CD4-positive, alpha-beta T cell treated with Interferon gamma for 1 hour (primary cell): ENCODE measurements at regions not wholly inside any gene's neighbourhood (a gene's known extent, or its start where the extent isn't known, plus 50 kb on each side); places are given as distances from the start of the nearest gene placed in this dataset.

Experiments
- DNase-seq: peaks from one replicate; pipeline ENCODE4 v3.0.0-alpha.2; 2020

- no peak for DNase-seq
Observed at GRCh38 chr6:169165561-169166300, 87.9 kb downstream of the THBS2 start.

- no peak for DNase-seq
Observed at GRCh38 chr6:169164986-169165385, 88.7 kb downstream of the THBS2 start.

GRCh38 chr6:169164451-169164850 lies 89.2 kb downstream of the THBS2 start:
- no peak for DNase-seq

DNA sequence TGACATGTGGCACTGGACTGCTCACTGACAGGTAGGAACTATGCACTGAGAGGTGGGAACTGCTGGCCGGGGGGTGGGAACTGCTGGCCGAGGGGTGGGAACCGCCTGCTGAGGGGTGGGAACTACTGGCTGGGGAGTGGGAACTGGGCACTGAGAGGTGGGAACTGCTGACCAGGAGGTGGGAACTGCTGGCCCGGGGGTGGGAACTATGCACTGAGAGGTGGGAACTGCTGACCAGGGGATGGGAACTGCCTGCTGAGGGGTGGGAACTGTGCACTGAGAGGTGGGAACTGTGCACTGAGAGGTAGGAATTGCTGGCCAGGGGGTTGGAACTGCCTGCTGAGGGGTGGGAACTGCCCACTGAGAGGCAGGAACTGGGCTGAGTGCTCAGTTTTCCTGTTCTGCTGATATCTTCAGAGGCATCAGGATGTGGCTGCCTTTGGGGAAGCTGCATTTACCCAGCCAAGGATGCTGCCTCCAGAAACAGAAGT lies 90.2 kb downstream of the THBS2 start:
- no peak for DNase-seq

- no peak for DNase-seq
Observed at GRCh38 chr6:169162752-169163407, 90.8 kb downstream of the THBS2 start.

DNA sequence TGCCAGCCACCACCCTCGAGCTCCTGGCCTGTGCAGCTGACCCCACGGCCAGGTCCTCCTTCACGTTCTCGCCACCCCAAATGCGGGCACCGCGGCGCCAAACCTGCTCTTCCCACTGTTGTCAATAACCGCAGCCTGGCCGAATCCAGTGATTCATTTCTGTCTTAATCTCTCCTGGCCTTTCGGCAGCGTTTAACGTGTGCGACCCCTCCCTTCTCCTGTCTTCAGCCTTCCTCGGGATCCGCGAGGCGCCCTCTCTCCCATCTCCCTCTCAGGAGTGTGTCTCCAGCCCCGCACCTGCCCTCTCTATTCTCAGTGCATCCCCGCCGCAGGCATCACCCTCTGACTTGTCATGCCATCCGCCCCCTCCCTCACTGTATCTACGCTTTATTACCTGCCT lies 91.4 kb downstream of the THBS2 start:
- no peak for DNase-seq

DNA sequence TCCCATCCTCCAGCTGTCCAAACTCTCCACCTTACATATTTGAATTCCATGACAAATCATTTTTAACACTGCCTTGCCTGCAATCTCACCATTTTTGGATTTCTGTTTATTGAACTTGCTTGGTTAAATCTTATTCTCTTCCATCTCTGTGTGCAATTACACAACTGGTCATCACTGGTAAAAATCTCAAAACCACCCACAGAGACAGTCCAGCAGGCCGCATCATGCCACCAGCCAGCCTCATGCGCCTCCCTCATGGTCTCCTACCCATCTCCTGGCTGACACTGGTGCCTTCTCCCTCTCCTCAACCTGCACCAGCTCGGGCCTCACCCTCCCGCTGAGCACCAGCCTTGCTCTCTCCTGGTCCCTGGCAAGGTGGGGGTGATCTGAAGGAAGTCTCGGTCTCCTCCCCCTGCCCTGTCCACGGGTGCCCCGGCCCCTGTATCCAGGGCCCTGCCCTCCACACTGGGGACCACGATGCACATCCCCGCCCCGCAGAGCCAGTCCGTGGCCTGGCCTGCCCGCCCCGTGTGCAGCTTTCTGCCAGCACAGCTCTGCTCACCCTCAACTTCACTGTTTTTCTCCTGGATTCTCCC lies 92.0 kb downstream of the THBS2 start:
- no peak for DNase-seq

DNA sequence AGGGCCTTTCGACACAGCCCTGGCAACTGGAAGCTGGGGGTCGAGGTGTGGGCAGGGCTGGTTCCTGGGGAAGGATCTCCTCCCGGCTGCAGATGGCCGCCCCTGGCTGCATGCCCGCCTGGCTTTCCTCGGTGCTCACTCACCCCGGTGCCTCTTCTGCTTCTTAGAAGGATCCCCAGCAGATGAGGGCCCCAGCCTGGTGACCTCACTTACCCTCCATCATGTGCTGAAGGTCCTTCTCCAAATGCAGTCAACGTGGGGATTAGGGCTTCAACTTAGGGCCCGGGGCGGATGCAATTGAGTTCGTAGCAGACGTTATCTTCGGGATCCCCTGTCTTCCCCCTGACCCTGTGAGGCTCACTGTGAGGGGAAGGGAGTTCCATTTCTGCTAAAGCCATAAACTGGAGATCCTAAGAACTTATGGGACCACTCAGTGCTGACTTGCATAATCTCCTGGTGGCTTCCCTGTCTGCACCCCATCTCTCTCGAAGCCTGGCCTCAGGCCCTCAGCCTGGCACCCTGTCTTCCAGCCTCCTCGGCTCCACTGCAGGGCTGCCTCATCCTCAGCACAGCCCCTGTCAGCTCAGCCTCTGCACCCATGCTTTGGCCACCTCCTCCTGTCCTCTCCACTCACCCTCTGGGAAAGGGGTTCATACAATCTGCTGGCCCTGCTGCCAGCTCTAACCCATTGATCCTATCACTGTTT lies 92.6 kb downstream of the THBS2 start:
- no peak for DNase-seq

- no peak for DNase-seq
Observed at GRCh38 chr6:169160091-169160854, 93.4 kb downstream of the THBS2 start.

DNA sequence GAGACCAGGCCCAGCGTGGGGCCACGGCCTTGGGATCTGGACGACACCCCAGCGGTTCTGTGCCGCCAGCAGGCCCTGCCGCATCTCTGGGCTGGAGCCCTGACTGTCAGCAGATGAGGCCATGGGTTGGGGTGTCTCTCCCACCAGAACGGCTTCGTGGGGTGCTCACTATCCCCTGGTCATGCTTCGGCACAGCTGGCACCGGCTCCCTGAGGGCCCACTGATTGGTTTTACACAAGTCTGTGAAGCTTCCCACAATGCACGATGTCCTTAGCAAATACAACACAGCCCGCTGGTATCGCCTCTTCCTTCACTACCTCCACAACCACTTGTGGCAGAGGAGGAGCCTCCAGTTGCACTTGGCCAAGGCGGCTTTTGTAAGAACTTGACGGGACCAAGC lies 94.3 kb downstream of the THBS2 start:
- DNase-seq: no peak

- DNase-seq: no peak
Observed at GRCh38 chr6:169158691-169159090, 95.0 kb downstream of the THBS2 start.

DNA sequence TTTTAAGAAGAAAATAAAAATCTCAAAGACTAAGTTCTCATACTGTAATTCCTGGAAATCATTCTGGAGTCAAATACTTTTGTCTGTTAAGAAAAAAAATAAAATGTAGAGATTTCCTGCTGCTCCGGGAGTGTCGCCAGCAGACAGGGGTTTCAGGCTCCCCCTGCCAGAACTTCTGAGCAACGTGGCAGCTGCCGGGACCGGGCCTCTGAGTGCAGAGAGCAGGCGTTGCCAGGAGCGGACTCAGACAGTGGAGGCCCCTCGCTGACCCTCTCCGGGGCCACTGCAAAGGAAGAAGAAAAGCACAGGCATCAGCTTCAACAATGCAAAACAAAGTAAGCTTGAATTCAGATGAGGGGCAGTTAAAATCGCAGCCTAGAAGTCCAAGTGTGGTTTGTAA lies 95.5 kb downstream of the THBS2 start:
- DNase-seq: no peak

- DNase-seq: no peak
Observed at GRCh38 chr6:169157197-169158148, 96.2 kb downstream of the THBS2 start.

DNA sequence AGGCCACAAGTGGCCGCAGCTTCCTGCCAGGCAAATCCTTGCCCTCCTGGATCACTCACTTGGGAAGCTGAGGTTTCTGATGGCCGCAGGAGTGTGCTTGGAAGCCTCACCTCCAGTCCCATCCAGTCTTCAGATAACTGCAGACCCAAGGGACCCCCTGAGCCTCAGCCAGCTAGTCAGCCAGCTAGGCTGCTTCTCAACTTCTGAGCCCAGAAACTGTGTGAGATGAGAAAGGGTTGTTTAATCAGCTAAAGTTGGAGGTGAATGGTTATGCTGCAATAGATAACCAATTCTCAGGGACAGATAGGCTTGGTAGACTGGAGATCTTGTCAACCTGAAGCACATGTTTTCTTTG lies 96.9 kb downstream of the THBS2 start:
- no peak for DNase-seq

DNA sequence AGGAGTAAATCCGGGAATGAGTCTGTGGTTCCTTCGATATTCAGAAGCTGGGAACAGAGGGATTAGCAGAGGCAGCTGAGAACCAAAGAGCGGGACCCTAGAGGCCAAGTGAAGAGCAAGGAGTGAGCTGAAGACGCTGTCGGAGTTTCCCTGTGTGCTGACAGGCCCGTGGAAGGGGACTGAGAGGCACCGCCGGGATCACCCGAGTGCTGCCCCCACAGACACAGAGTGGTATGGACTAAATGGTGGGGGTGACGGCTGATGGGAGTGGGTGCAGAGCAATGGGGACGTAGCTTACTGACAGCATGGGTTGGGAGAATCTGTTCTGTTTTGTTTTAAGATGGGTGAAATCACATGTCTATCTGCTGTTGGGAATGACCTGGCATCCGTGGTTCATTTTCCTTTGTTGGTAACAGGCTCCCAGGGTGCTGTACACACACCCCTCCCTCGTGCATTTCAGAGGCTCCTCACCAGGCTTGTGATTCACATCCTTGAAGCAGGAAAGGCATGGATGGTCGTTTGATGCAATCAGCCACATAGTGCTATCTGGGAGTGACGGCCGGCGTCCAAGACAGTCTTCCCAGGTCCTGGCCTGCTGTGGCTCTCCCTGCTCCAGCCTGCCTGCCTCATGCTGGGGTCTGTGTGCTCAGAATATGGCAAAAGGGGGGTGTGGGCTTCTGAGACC lies 97.4 kb downstream of the THBS2 start:
- no peak for DNase-seq

- DNase-seq: no peak
Observed at GRCh38 chr6:169155481-169155880, 98.2 kb downstream of the THBS2 start.

DNA sequence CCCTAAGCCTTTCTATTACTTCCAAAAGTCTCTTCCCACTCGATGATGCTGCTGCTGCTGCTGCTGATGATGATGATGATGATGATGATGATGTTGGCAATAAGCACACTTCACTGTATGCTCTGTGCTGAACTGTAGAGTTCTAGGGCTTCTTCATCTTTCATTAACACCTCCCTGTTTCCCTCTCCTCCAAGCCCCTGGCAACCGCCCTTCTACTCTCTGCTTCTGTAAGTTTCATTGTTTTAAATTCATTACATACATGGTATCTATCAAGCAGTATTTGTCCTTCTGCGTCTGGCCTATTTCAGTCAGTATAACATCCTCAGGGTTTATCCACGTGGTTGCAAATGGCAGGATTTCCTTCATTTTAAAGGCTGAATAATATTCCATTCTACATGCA lies 100.2 kb downstream of the THBS2 start:
- no peak for DNase-seq

DNA sequence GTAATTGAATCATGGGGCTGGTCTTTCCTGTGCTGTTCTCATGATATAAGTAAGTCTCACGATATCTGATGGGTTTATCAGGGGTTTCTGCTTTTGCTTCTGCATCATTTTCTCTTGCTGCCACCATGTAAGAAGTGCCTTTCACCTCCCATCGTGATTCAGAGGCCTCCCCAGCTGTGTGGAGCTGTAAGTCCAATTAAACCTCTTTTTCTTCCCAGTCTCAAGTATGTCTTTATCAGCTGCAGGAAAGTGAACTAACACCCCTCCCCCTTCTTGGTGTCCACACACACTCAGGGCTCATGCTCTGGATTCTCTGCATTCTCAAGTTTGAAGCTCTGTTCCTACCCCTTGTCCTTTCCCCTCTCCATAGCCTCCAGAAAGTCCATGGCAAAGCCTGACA lies 107.1 kb downstream of the THBS2 start:
- DNase-seq: no peak

DNA sequence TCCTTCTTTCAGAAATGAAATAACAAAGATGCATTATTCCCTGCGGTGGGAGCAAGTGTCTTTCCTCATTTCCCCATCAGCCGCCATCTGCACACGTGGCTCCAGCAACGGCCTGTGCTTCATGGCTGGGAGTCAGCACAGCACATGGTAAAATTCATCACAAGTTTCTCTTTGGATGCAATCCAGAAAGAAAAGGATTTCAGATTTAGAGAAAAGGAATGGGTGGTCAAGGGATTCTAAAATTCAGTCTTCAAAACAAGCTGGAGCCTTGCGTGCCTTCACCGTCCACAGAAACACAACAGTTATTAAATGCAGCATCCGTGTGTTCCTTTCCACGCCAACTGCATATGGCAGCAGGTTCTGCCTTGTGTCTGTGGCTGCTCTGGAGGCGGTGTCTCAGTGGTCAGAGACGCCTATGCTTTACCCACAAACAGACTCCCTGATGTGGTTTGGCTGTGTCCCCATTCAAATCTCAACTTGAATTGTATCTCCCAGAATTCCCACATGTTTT lies 107.6 kb downstream of the THBS2 start:
- DNase-seq: no peak

GRCh38 chr6:169145496-169145895 lies 108.2 kb downstream of the THBS2 start:
- no peak for DNase-seq

- DNase-seq: no peak
Observed at GRCh38 chr6:169144356-169144755, 109.3 kb downstream of the THBS2 start.
